ENCODE measurements at regions not wholly inside any gene's neighbourhood (a gene's known extent, or its start where the extent isn't known, plus 50 kb on each side); places are given as distances from the start of the nearest gene placed in this dataset.

DNA sequence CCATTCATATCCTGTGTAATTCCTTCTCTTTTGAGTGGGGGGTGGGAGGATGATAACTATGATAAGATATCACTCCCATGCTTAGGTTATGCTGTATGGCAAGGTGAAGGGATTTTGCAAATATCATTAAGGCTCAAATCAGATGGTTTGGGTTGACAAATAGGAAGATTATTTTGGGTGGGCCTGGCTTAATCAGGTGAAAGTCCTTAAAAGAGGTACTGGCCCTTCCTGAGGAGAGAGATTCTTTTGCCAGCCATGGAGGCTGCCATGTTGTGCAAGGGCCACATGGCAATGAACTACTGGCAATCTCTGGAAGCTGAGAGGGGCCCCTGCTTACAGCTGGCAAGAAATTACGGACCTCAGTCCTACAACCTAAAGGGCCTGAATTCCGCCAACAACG lies 174.6 kb upstream of the FOXD3 start:
- no peak overlapping the region for H3K9ac ChIP-seq (ENCODE audit: low read depth in 2 of 2, low read length in 2 of 2)
- no peak overlapping the region for H3K27ac ChIP-seq
- no peak overlapping the region for H3K4me3 ChIP-seq
- no peak for DNase-seq
- intact Hi-C loops (cut with DNase I): no loop called here
- no peak for TF ChIP-seq CTCF (IDR thresholded peaks at IDR 0.05)
- H3K27me3 ChIP-seq: no peaks in the 10 kb centered on the region
- no peaks in the 10 kb centered on the region for H3K9me3 ChIP-seq
- no peaks in the 10 kb centered on the region for H3K36me3 ChIP-seq
- no peaks in the 10 kb centered on the region for H3K4me1 ChIP-seq

DNA sequence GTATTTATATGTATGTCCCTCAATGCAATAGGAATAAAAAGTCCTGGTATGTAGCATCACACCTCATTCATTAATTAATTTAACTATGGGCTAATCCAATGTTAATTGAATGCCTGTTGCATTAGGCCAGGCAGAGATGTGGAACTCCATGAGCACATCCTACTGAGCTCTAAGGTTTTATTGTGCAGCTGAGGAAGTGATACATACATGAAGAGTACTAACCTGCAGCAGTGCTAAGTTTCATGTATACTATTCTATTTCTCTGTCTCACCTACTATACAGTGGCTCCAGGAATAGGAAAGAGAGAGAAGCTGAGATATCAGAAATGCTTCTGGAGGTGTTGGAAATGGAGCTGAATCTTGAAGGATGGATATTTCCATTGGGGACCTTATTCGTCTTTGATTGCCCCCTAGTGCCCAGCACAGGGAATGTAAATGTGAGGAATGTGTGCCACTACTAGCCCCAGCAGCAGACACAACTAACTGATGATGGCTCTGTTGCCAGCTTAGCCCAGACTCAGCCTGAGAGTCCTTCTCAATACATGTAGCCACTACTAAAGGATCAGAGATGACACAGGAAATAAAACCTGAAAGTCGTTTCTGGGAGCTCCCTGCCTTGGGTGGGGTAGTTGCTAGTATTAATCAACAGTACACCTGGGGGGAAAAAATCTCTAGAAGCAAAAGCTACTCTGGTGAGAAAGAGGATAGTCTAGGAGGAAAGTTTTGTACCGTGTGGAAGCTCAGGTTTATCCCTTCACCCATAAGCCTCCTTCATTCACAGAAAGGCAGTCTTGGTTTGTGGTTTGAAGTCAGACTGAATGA lies 173.3 kb upstream of the FOXD3 start:
- no peaks in the 10 kb centered on the region for H3K9me3 ChIP-seq
- no peak for TF ChIP-seq CTCF (IDR thresholded peaks at IDR 0.05)
- no peak overlapping the region for H3K27ac ChIP-seq
- intact Hi-C loops (cut with DNase I): no loop called here
- peak; percentile 41 for DNase-seq
- H3K27me3 ChIP-seq: no peaks in the 10 kb centered on the region
- no peak overlapping the region for H3K9ac ChIP-seq (ENCODE audit: low read depth in 2 of 2, low read length in 2 of 2)
- no peak overlapping the region for H3K4me3 ChIP-seq
- H3K36me3 ChIP-seq: no peaks in the 10 kb centered on the region
- H3K4me1 ChIP-seq: no peaks in the 10 kb centered on the region

DNA sequence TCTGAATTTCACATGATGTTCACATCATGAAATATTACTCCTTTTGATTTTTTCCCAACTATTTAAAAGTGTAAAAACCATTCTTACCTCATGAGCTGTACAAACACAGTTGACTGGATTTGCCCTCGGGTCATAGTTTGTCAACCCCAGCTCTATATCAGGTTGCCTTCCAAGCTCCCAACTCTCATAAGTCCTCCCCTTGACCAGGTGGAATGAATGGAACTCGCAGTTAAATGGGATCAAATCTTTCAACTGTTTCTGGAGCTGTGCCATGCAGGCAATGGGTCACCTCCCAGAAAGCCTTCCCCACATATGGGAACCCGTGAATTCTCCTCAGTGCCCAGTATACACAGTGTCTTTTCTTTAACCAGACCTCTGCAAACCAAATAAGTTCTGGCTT lies 169.8 kb upstream of the FOXD3 start:
- Histone ChIP-seq H3K36me3 (no peaks in the 10 kb centered on the region), H3K4me3 (no peak overlapping the region), H3K27ac (no peak overlapping the region), H3K27me3 (no peaks in the 10 kb centered on the region), H3K9ac (ENCODE audit: low read depth in 2 of 2, low read length in 2 of 2) (no peak overlapping the region), H3K4me1 (no peaks in the 10 kb centered on the region), H3K9me3 (no peaks in the 10 kb centered on the region)
- intact Hi-C loops (cut with DNase I): no loop called here
- DNase-seq: no peak
- TF ChIP-seq CTCF (IDR thresholded peaks at IDR 0.05): no peak

DNA sequence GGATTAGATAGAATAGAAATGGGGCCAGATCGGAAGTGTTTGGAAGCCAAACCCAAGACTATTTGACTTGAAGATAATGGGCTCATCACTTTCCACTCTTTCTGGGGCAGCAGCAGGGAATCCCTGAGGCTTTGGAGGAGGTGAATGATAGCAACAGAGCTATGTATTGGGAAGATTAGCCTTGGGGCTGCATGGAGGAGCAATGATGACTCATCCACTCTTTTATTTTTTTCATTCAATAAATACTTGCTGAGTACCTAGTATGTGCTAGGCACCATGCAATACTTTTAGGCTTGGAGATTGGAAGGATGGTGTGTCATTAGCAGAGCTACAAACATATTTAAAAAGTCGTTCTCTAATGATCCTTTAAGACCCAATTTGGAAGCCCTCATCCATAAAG lies 166.9 kb upstream of the FOXD3 start:
- intact Hi-C loops (cut with DNase I): no loop called here

GRCh38 chr1:63157085-63157484 lies 165.3 kb upstream of the FOXD3 start:
- Histone ChIP-seq H3K27me3 (no peaks in the 10 kb centered on the region), H3K4me1 (no peaks in the 10 kb centered on the region), H3K9me3 (no peaks in the 10 kb centered on the region), H3K4me3 (no peak overlapping the region), H3K36me3 (no peaks in the 10 kb centered on the region), H3K27ac (no peak overlapping the region), H3K9ac (ENCODE audit: low read depth in 2 of 2, low read length in 2 of 2) (no peak overlapping the region)
- TF ChIP-seq CTCF (IDR thresholded peaks at IDR 0.05): no peak
- no peak for DNase-seq
- intact Hi-C loops (cut with DNase I): no loop called here

More for the DNA sequence above, 166.9 kb upstream of the FOXD3 start:
- no peaks in the 10 kb centered on the region for H3K27me3 ChIP-seq
- H3K36me3 ChIP-seq: no peaks in the 10 kb centered on the region
- no peak overlapping the region for H3K4me3 ChIP-seq
- no peaks in the 10 kb centered on the region for H3K4me1 ChIP-seq
- TF ChIP-seq CTCF (IDR thresholded peaks at IDR 0.05): no peak
- no peak overlapping the region for H3K27ac ChIP-seq
- no peak overlapping the region for H3K9ac ChIP-seq (ENCODE audit: low read depth in 2 of 2, low read length in 2 of 2)
- H3K9me3 ChIP-seq: no peaks in the 10 kb centered on the region
- DNase-seq: no peak

Measured in colonic mucosa (tissue), 4 donors.